K562 (cell line): ENCODE measurements at regions not wholly inside any gene's neighbourhood (a gene's known extent, or its start where the extent isn't known, plus 50 kb on each side); places are given as distances from the start of the nearest gene placed in this dataset.
A peak's percentile ranks its signal among the peaks of the same experiment; 100 is the strongest.

Source experiments
- ATAC-seq: fragments of 200-7000 bp; cut with Tn5 transposase; 3 replicates; pipeline ENCODE4 v1.9.1; 2020; ENCODE audit warnings: moderate library complexity
- BruUV-seq: library from RNA; stranded (reverse); fragments of 400-500 nt; replicated peaks from 2 replicates; lab custom pipeline; 2021; lab: Mats Ljungman, UMichigan
- CTCF ChIA-PET: fragments of 300-600 bp; formaldehyde crosslinking; extraction: SDS; loops from one replicate; lab custom pipeline; 2021; ENCODE audit warnings: low intra/inter-chr PET ratio; lab: Yijun Ruan, JAX
- POLR2A ChIA-PET: fragments of 300-600, 350-650 bp; sonication (Branson Sonifier 250); formaldehyde crosslinking; extraction: SDS; loops from one replicate; lab custom pipeline; 2021; ENCODE audit warnings: antibody characterized with exemption, inconsistent platforms; lab: Yijun Ruan, JAX
- DNase-seq, 4 experiments: peaks; one replicate each; pipeline versions ENCODE4 v3.0.0 to v3.0.0-alpha.2; 2011 to 2018; ENCODE audit warnings: low spot score in 3 of 4, mixed read lengths in 3 of 4; ENCODE audit errors: extremely low read depth in 1 of 4
- FAIRE-seq: peaks from 2 replicates; lab custom pipeline; 2011; peaks lifted over from hg19 to GRCh38; lab: Jason Lieb, UNC
- H2AFZ ChIP-seq: 2 replicates; pipeline ENCODE4 v1.6.0; 2011; ENCODE audit warnings: low read depth, low read length, control low read depth, inconsistent platforms
- H3K27ac ChIP-seq: fragments of 200-600 bp; 3 replicates; pipeline ENCODE4 v1.8.0; 2011; ENCODE audit warnings: low read depth, mild to moderate bottlenecking, control low read depth, inconsistent platforms, low read length, moderate library complexity, mixed read lengths; ENCODE audit errors: extremely low read depth
- H3K27me3 ChIP-seq, 2 experiments: fragments of 300-600 bp in 1 of 2; 2 replicates in 1 of 2; 3 replicates in 1 of 2; pipeline versions ENCODE4 v1.6.0 to v1.8.0; 2011; ENCODE audit warnings: inconsistent platforms in 2 of 2, low read length in 2 of 2, mild to moderate bottlenecking in 1 of 2, mixed read lengths in 1 of 2, moderate library complexity in 1 of 2; ENCODE audit not compliant: control insufficient read depth in 2 of 2, insufficient read depth in 2 of 2
- H3K36me3 ChIP-seq: fragments of 300-600 bp; 3 replicates; pipeline ENCODE4 v1.8.0; 2011; ENCODE audit warnings: mild to moderate bottlenecking, low read length, inconsistent platforms; ENCODE audit not compliant: control insufficient read depth, insufficient read depth
- H3K4me1 ChIP-seq, 2 experiments: fragments of 200-600 bp in 1 of 2; replicated peaks in 1 of 2; 2 replicates in 1 of 2; 3 replicates in 1 of 2; pipeline versions ENCODE4 v1.5.1 to v1.8.0; 2011; ENCODE audit warnings: inconsistent platforms in 2 of 2, low read length in 2 of 2, mild to moderate bottlenecking in 1 of 2, mixed read lengths in 1 of 2, moderate library complexity in 1 of 2; ENCODE audit not compliant: control insufficient read depth in 2 of 2, insufficient read depth in 2 of 2
- H3K4me2 ChIP-seq: 2 replicates; pipeline ENCODE4 v1.6.1; 2011; ENCODE audit warnings: low read length, control low read depth, inconsistent platforms, mixed read lengths; ENCODE audit not compliant: insufficient read depth
- H3K4me3 ChIP-seq: fragments of 200-600 bp; sonication (generic), shearing (Covaris generic); 2 replicates; pipeline ENCODE4 v1.5.1; 2016; ENCODE audit warnings: control low read depth, inconsistent platforms
- H3K79me2 ChIP-seq: fragments of 200-600 bp; 3 replicates; pipeline ENCODE4 v1.8.0; 2011; ENCODE audit warnings: low read length, inconsistent platforms; ENCODE audit not compliant: control insufficient read depth, insufficient read depth
- H3K9ac ChIP-seq, 2 experiments: 2 replicates each; pipeline versions ENCODE4 v1.6.0 to v1.6.1; 2011; ENCODE audit warnings: low read depth in 2 of 2, low read length in 2 of 2, control low read depth in 1 of 2, inconsistent platforms in 1 of 2, mild to moderate bottlenecking in 1 of 2, mixed read lengths in 1 of 2; ENCODE audit not compliant: insufficient read depth in 1 of 2
- H3K9me1 ChIP-seq: one replicate; pipeline ENCODE4 v1.6.0; 2011; ENCODE audit warnings: inconsistent platforms, mild to moderate bottlenecking, low read length, moderate library complexity; ENCODE audit not compliant: control insufficient read depth, insufficient read depth
- H3K9me3 ChIP-seq: replicated peaks from 2 replicates; pipeline ENCODE4 v1.5.1; 2011; ENCODE audit warnings: low read depth, low read length, inconsistent platforms; ENCODE audit not compliant: control insufficient read depth, insufficient read depth
- H4K20me1 ChIP-seq: replicated peaks from 2 replicates; pipeline ENCODE4 v1.6.1; 2011; ENCODE audit warnings: low read length, inconsistent platforms, mixed read lengths; ENCODE audit not compliant: control insufficient read depth, insufficient read depth
- CLOCK ChIP-seq: fragments of 250-450 bp; sonication (Bioruptor Pico); IDR thresholded peaks from 2 replicates; pipeline ENCODE4 v1.4.0; 2020; ENCODE audit warnings: mild to moderate bottlenecking, moderate library complexity, borderline replicate concordance
- DIDO1 ChIP-seq: fragments of 450-650 bp; IDR thresholded peaks from 2 replicates; pipeline ENCODE4 v1.6.1; 2016; ENCODE audit warnings: low read depth, missing biosample characterization, missing genetic modification characterization
- KDM1A ChIP-seq, 2 experiments: fragments of 450-650 bp; IDR thresholded peaks; 2 replicates each; pipeline ENCODE4 v1.6.1; 2016; ENCODE audit warnings: mild to moderate bottlenecking in 2 of 2
- MTA1 ChIP-seq: fragments of 450-650 bp; IDR thresholded peaks from 2 replicates; pipeline ENCODE4 v1.6.1; 2017; ENCODE audit warnings: borderline replicate concordance
- NFE2 ChIP-seq: IDR thresholded peaks from 2 replicates; pipeline ENCODE4 v1.6.1; 2014; ENCODE audit warnings: antibody characterized with exemption, low read depth
- NR2C2 ChIP-seq, 2 experiments: fragments of 200-800 bp in 1 of 2; sonication (Bioruptor generic) in 1 of 2; sonication (generic) in 1 of 2; formaldehyde crosslinking in 1 of 2; IDR thresholded peaks; 2 replicates each; pipeline versions ENCODE4 v1.6.1 to v1.8.0; 2016 to 2022; ENCODE audit warnings: mild to moderate bottlenecking in 1 of 2, missing compliant biosample characterization in 1 of 2, missing genetic modification characterization in 1 of 2, missing genetic modification reagents in 1 of 2
- ZNF449 ChIP-seq: fragments of 250-450 bp; sonication (Bioruptor Pico); IDR thresholded peaks from 2 replicates; pipeline ENCODE4 v1.8.0; 2022; ENCODE audit warnings: moderate library complexity, mild to moderate bottlenecking, inconsistent platforms
- ZSCAN29 ChIP-seq: fragments of 450-650 bp; IDR thresholded peaks from 2 replicates; pipeline ENCODE4 v1.6.1; 2017
- WGBS: fragments of 100-300 bp; shearing (Covaris generic); methylation state at CpG from one replicate; pipeline ENCODE4 v1.1.6; 2016; ENCODE audit warnings: low coverage, mixed read lengths; ENCODE audit not compliant: insufficient coverage; ENCODE audit errors: missing lambda C conversion rate; 5-methylcytosine and 5-hydroxymethylcytosine counted together
- in situ Hi-C: fragments of 300-500 bp; cut with MboI; formaldehyde crosslinking; loops from 4 replicates; pipeline ENCODE4 v1.15.0; 2018; ENCODE audit warnings: inconsistent platforms, mixed read lengths
- intact Hi-C: fragments of 100-400 bp; cut with micrococcal nuclease; formaldehyde crosslinking; loops from 2 replicates; pipeline ENCODE4 v1.14.2; 2022

- H3K27me3 ChIP-seq, result peaks cover 3 to 12% of the 10 kb centered on the region in 2 experiments; a peak in 3 of 5 replicates
- H2AFZ ChIP-seq, result peak overlapping the region; percentile 28; the same call in 1 of the 2 replicates
- ChIA-PET CTCF (no interaction called here), POLR2A (interaction anchor here (0.6 kb wide), 1 partner anchor 11 kb away, joined by 3 read pairs; no protein-coding TSS in a partner anchor)
- ATAC-seq (peak; percentile 80), DNase-seq (peak; percentile 34 to 50 (median 38)), FAIRE-seq (peak; percentile 84)
- intact Hi-C loops (no loop called here), in situ Hi-C loops (no loop called here)
- H3K4me3 ChIP-seq, result no peak overlapping the region
- peaks cover 11% of the 10 kb centered on the region for H4K20me1 ChIP-seq
- H3K4me2 ChIP-seq, result no peak overlapping the region
- WGBS, result 12% methylated on average over 8 of the region's 9 CpGs
- peak overlapping the region in 1 of 2 experiments; percentile 61; a peak in 1 of 4 replicates for H3K9ac ChIP-seq
- no peak overlapping the region for H3K27ac ChIP-seq
- H3K36me3 ChIP-seq, result no peaks in the 10 kb centered on the region
- BruUV-seq, result no TSS peak
- no peaks in the 10 kb centered on the region for H3K79me2 ChIP-seq
- H3K4me1 ChIP-seq, result peaks cover 5 to 20% of the 10 kb centered on the region in 2 experiments; a peak in 4 of 5 replicates
- no peaks in the 10 kb centered on the region for H3K9me3 ChIP-seq
- H3K9me1 ChIP-seq, result no peaks in the 10 kb centered on the region
- TF ChIP-seq NFE2, result peak; percentile 65
- no peak for TF ChIP-seq DIDO1 (tag)
- no peak for TF ChIP-seq KDM1A (IDR thresholded peaks at IDR 0.05)
- no peak for TF ChIP-seq CLOCK (CRISPR knock-in tag)
- TF ChIP-seq NR2C2 (CRISPR knock-in tag; IDR thresholded peaks at IDR 0.05), result no peak
- TF ChIP-seq NR2C2 (tag; IDR thresholded peaks at IDR 0.05), result peak; percentile 48; the same call in 1 of the 2 replicates
- 0 out of 2 replicates have a peak, but pooled peaks have one; percentile 53 for TF ChIP-seq MTA1
- no peak for TF ChIP-seq ZNF449
- no peak for TF ChIP-seq ZSCAN29
Measured at GRCh38 chr11:69899957-69900821, 81.0 kb upstream of the FGF3 start.
